Epithelial cell of esophagus (primary cell): ENCODE measurements at regions not wholly inside any gene's neighbourhood (a gene's known extent, or its start where the extent isn't known, plus 50 kb on each side); places are given as distances from the start of the nearest gene placed in this dataset.

Source experiments
- DNase-seq: peaks from one replicate; pipeline ENCODE4 v3.0.0; 2010; ENCODE audit warnings: low read depth
- H3K4me3 ChIP-seq: 2 replicates; pipeline ENCODE4 v1.5.1; 2011; ENCODE audit warnings: mild to moderate bottlenecking, low read length, control low read depth
- TF ChIP-seq, protein P1 (sequence below): IDR thresholded peaks from 2 replicates; pipeline ENCODE4 v1.5.1; 2011; ENCODE audit warnings: low read depth, mild to moderate bottlenecking, low read length, control low read depth, inconsistent platforms; ENCODE audit not compliant: insufficient read depth; ENCODE audit errors: missing control alignments

DNA sequence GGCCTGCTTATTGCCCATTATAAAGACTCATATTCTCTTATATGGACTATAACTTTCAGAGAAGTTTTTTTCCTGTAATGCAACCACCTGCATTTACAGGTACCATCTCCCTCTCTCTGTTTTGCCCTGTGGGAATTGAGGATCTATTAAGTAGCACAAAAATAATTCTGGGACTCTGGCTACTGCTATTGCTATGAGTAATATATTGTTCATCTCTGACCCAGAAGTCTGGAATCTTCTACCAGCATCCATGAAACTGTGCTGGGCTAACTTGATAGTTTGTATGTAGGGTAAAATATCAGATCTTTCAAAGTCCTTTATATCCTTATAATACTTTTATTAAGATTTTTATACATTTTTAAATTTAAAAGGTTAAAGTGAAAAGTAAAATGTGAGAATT is 607.2 kb downstream of the EFNA5 start:
- DNase-seq = peak; percentile 73
- H3K4me3 ChIP-seq = no peak overlapping the region
- TF ChIP-seq, protein P1, sequence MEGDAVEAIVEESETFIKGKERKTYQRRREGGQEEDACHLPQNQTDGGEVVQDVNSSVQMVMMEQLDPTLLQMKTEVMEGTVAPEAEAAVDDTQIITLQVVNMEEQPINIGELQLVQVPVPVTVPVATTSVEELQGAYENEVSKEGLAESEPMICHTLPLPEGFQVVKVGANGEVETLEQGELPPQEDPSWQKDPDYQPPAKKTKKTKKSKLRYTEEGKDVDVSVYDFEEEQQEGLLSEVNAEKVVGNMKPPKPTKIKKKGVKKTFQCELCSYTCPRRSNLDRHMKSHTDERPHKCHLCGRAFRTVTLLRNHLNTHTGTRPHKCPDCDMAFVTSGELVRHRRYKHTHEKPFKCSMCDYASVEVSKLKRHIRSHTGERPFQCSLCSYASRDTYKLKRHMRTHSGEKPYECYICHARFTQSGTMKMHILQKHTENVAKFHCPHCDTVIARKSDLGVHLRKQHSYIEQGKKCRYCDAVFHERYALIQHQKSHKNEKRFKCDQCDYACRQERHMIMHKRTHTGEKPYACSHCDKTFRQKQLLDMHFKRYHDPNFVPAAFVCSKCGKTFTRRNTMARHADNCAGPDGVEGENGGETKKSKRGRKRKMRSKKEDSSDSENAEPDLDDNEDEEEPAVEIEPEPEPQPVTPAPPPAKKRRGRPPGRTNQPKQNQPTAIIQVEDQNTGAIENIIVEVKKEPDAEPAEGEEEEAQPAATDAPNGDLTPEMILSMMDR = no peak

DNA sequence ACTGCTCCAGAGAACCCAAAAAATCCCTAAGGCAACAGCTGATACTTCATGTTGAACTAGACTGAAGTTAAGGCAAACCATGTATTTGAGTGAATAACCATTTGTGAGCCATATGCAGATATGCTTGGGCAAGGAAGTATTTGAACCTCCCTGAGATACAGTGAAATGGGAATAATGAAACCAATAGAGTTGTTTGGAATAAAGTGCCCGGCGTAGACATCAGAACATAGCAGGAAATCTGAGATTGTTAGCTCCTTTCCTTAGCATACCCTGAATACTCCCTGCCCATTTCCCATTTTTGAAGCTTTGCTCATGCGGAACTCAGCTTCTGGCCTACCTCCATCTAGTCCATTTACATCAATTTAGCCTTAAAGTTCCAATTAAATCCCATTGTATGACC is 611.9 kb downstream of the EFNA5 start:
- TF ChIP-seq, protein P1 = no peak
- H3K4me3 ChIP-seq = no peak overlapping the region
- no peak for DNase-seq

DNA sequence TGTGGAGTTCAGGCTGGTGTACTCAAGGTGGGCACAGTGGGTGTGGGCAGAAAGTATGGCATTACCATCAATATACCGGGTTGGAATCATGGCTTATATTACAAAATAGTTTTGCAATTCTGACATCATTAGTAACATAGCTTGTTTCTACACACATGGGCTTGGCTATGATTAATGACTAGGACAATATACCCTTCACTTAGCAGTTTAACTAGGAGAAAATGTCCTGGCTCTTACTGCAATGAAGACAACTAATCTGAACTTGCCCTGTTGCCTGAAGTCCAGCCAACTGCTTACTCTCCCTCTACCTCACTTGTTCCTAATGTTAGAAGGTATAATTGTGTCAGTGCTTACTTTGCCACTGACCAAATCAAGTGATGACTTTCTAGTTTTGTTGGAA is 612.5 kb downstream of the EFNA5 start:
- TF ChIP-seq, protein P1 = no peak
- peak; percentile 86 for DNase-seq
- no peak overlapping the region for H3K4me3 ChIP-seq

DNA sequence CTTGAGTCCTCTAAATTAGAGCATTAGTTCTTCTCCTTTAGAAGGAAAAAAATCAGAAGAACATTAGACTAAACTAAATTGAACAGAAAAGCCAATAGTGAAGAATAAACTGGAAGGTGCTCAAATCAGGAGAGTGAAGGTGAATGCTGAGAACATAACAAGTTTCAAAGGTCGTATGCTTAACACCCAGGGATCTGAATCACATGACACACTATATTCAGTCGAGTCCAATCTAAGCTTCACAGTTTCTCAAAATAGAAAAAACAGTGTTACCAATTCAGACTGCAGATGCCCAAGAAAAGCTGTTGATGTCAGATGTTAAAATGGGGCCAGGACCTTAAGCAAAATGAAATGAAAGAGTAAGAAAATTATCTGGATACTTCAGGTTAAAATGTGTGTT is 614.5 kb downstream of the EFNA5 start:
- DNase-seq = no peak
- TF ChIP-seq, protein P1 = no peak
- no peak overlapping the region for H3K4me3 ChIP-seq

DNA sequence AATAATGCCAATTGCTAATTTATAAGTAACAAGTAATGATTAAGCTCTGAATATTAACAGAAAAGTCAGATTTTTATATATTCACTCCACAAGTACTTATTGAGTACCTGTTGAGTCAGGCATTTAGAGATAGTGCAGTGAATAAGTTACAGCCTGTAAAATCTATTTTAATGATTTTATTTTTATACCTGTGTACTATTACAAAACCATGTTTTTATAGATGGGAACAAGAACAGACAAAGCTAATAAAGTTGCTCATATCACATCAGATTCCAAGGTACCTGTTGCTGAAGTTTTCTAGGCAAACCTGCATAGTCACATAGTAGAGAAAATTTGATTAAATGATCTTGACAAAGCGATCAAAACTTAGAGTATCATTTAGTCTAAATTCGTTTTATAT is 623.7 kb downstream of the EFNA5 start:
- TF ChIP-seq, protein P1 = no peak
- H3K4me3 ChIP-seq = no peak overlapping the region
- DNase-seq = no peak

DNA sequence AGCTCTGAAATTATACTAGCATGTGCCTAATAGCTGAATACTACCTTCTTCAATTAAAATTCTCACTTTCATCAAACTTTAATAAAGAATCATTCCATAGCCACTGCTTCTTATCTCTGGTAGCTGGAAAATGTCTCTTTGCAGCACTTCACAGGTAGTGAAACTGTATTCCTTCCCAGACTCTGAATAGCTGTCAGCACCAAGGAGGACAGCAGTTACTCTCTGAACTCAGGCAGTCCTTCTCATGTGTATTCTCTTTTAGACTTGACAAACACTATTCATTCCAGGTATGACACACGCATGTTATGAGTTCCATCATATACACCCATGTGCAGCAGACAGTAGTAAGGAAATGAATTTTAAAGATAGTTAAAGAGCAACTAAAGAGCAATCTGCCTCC is 627.1 kb downstream of the EFNA5 start:
- no peak for DNase-seq
- TF ChIP-seq, protein P1 = no peak

DNA sequence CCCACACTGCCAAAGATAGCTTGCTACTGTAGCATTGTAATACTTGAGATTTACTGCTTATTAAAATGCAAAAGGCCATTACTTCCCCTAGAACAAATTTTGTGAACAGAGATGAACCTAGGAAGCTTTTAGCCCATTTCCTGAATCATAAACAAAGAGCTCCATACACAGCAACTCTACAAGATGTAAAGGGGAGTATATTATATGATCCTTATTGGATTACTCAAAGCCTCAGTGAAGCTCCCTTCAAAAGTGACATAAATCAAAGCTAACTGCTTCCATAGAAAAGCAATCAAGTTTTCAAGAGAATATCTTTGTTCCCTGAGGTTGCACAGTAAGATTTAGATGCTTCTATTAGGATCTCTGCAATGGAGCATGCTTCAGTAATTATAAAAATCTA is 629.8 kb downstream of the EFNA5 start:
- no peak for DNase-seq
- TF ChIP-seq, protein P1 = no peak

More for the DNA sequence above, 627.1 kb downstream of the EFNA5 start:
- H3K4me3 ChIP-seq = no peak overlapping the region

More for the DNA sequence above, 629.8 kb downstream of the EFNA5 start:
- no peak overlapping the region for H3K4me3 ChIP-seq
